ENCODE measurements at regions not wholly inside any gene's neighbourhood (a gene's known extent, or its start where the extent isn't known, plus 50 kb on each side); places are given as distances from the start of the nearest gene placed in this dataset.
A peak's percentile ranks its signal among the peaks of the same experiment; 100 is the strongest.

GRCh38 chr11:13163158-13163557 is 114.4 kb upstream of the BMAL1 start:
- H3K36me3 ChIP-seq = no peaks in the 10 kb centered on the region
- H3K27me3 ChIP-seq = no peaks in the 10 kb centered on the region
- H3K9me3 ChIP-seq (ENCODE audit: low read depth) = no peaks in the 10 kb centered on the region
- no peak overlapping the region for H3K4me3 ChIP-seq
- TF ChIP-seq CTCF (IDR thresholded peaks at IDR 0.05; ENCODE audit: low read depth, low read length) = no peak
- DNase-seq (ENCODE audit: low read depth in 1 of 2, low spot score in 1 of 2) = no peak
- no peaks in the 10 kb centered on the region for H3K4me1 ChIP-seq (ENCODE audit: low read depth)
- H3K27ac ChIP-seq = no peak overlapping the region

DNA sequence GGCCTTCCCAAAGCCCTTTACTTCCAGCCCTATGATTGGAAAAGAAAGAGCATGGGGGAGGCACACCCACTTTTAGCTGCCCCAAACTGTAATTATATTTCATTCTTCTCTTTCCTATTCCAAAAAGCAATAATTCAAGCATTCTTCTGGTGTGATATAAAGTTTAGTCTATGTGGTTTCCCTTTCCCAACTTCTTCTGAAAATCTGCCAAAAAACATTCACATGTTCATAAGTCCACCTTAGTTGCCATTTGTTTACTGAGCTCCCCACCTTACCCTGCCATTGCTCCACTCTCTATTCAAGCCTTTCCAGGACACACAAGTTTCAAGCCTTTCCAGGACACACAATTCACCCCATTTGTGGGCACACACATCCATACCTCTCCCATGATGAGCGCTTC is 111.6 kb upstream of the BMAL1 start:
- Histone ChIP-seq H3K9me3 (ENCODE audit: low read depth) (no peaks in the 10 kb centered on the region), H3K27me3 (no peaks in the 10 kb centered on the region), H3K4me3 (no peak overlapping the region), H3K36me3 (no peaks in the 10 kb centered on the region), H3K27ac (no peak overlapping the region), H3K4me1 (ENCODE audit: low read depth) (no peaks in the 10 kb centered on the region)
- DNase-seq (ENCODE audit: low read depth in 1 of 2, low spot score in 1 of 2) = peak in 1 of 2 donors; percentile 32
- TF ChIP-seq CTCF (IDR thresholded peaks at IDR 0.05; ENCODE audit: low read depth, low read length) = no peak

GRCh38 chr11:13168271-13168670 is 109.3 kb upstream of the BMAL1 start:
- Histone ChIP-seq H3K4me1 (ENCODE audit: low read depth) (no peaks in the 10 kb centered on the region), H3K27me3 (no peaks in the 10 kb centered on the region), H3K36me3 (no peaks in the 10 kb centered on the region), H3K9me3 (ENCODE audit: low read depth) (no peaks in the 10 kb centered on the region), H3K4me3 (no peak overlapping the region), H3K27ac (no peak overlapping the region)
- no peak for DNase-seq (ENCODE audit: low read depth in 1 of 2, low spot score in 1 of 2)
- TF ChIP-seq CTCF (IDR thresholded peaks at IDR 0.05; ENCODE audit: low read depth, low read length) = no peak

DNA sequence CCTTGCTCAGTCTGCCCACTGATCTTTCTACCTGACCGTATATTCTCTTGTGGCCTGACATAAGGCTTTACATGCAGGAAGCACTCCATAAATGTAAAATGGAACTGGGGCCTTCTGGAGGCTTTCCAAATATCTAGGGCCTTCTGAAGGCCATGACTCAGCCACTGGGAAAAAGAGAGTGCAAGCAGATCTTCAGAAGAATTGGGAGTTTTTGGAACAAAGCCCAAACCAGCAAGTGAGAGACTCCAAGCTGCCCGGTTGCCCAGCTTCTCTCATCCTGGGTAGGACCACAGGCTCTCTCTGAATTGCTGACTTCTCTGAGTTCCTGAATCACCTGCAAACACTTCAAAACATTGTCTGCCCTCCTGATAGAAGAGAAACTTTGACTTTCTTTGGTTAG is 107.9 kb upstream of the BMAL1 start:
- H3K27ac ChIP-seq = no peak overlapping the region
- no peaks in the 10 kb centered on the region for H3K27me3 ChIP-seq
- no peaks in the 10 kb centered on the region for H3K36me3 ChIP-seq
- peak in 1 of 2 donors; percentile 94 for DNase-seq (ENCODE audit: low read depth in 1 of 2, low spot score in 1 of 2)
- no peak overlapping the region for H3K4me3 ChIP-seq
- H3K9me3 ChIP-seq (ENCODE audit: low read depth) = no peaks in the 10 kb centered on the region
- no peaks in the 10 kb centered on the region for H3K4me1 ChIP-seq (ENCODE audit: low read depth)
- no peak for TF ChIP-seq CTCF (IDR thresholded peaks at IDR 0.05; ENCODE audit: low read depth, low read length)

DNA sequence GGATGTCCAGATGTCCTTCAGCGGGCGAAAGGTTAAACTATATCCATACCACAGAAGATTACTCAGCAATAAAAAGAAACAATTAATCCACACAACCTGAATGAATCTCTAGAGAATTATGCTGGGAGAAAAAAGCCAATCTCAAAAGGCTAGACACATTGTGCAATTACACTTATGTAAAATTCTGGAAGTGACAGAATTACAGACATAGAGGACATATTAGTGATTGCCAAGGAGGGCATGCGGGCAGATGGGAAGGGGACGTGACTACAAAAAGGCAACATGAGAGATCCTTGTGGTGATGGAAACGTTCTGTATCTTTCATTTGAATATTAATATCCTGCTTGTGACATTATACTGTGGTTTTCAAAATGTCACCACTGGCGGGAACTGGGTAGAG is 103.5 kb upstream of the BMAL1 start:
- H3K27me3 ChIP-seq = no peaks in the 10 kb centered on the region
- H3K9me3 ChIP-seq (ENCODE audit: low read depth) = no peaks in the 10 kb centered on the region
- DNase-seq (ENCODE audit: low read depth in 1 of 2, low spot score in 1 of 2) = no peak
- no peaks in the 10 kb centered on the region for H3K36me3 ChIP-seq
- no peak for TF ChIP-seq CTCF (IDR thresholded peaks at IDR 0.05; ENCODE audit: low read depth, low read length)
- H3K4me3 ChIP-seq = no peak overlapping the region
- no peak overlapping the region for H3K27ac ChIP-seq
- H3K4me1 ChIP-seq (ENCODE audit: low read depth) = no peaks in the 10 kb centered on the region
